ENCODE measurements at regions not wholly inside any gene's neighbourhood (a gene's known extent, or its start where the extent isn't known, plus 50 kb on each side); places are given as distances from the start of the nearest gene placed in this dataset.

- H3K9ac ChIP-seq (ENCODE audit: low read length), result no peak overlapping the region
- no peak for TF ChIP-seq EZH2 (IDR thresholded peaks at IDR 0.05; ENCODE audit: low read length, unreplicated experiment)
- no peak for TF ChIP-seq EZH2phosphoT487 (IDR thresholded peaks at IDR 0.05; ENCODE audit: borderline replicate concordance, low read length)
- TF ChIP-seq CTCF (conservative IDR thresholded peaks at IDR 0.05; ENCODE audit: low read depth, low read length), result no peak
- H3F3A ChIP-seq (ENCODE audit: low read length, unreplicated experiment), result no peaks in the 10 kb centered on the region
- H3K4me2 ChIP-seq (ENCODE audit: low read length), result no peak overlapping the region
- H3K27me3 ChIP-seq (ENCODE audit: low read length), result peaks cover 90% of the 10 kb centered on the region
- no peaks in the 10 kb centered on the region for H3K4me1 ChIP-seq (ENCODE audit: insufficient read depth, low read length)
- H3K4me3 ChIP-seq (ENCODE audit: low read length), result no peak overlapping the region
- no peak overlapping the region for H2AFZ ChIP-seq (ENCODE audit: low read length)
- H4K20me1 ChIP-seq (ENCODE audit: low read length), result no peaks in the 10 kb centered on the region
- no peak overlapping the region for H3K27ac ChIP-seq (ENCODE audit: low read length)
- no peaks in the 10 kb centered on the region for H3K9me3 ChIP-seq (ENCODE audit: low read length)
- ChIA-PET CTCF (no interaction called here), POLR2A (ENCODE audit: unreplicated experiment) (no interaction called here)
- no TSS peak for BruUV-seq (replicated peaks)
- no peaks in the 10 kb centered on the region for H3K9me2 ChIP-seq (replicated peaks; ENCODE audit: low read length)
- no peaks in the 10 kb centered on the region for H3K79me2 ChIP-seq (ENCODE audit: low read length)
- no peak for ATAC-seq
- DNase-seq, result no peak
- no peaks in the 10 kb centered on the region for H3K36me3 ChIP-seq (ENCODE audit: low read depth, low read length)
- intact Hi-C loops (cut with micrococcal nuclease), result no loop called here
Measured at GRCh38 chr22:49440931-49441330, 386.7 kb downstream of the BRD1 start.

- Histone ChIP-seq H3K4me3 (ENCODE audit: low read length) (no peak overlapping the region), H3K27me3 (ENCODE audit: low read length) (peaks cover 93% of the 10 kb centered on the region), H3K79me2 (ENCODE audit: low read length) (no peaks in the 10 kb centered on the region), H3K36me3 (ENCODE audit: low read depth, low read length) (no peaks in the 10 kb centered on the region), H3K9ac (ENCODE audit: low read length) (no peak overlapping the region), H3K4me1 (ENCODE audit: insufficient read depth, low read length) (no peaks in the 10 kb centered on the region), H3K9me2 (replicated peaks; ENCODE audit: low read length) (no peaks in the 10 kb centered on the region), H3F3A (ENCODE audit: low read length, unreplicated experiment) (no peaks in the 10 kb centered on the region), H2AFZ (ENCODE audit: low read length) (no peak overlapping the region), H4K20me1 (ENCODE audit: low read length) (no peaks in the 10 kb centered on the region), H3K4me2 (ENCODE audit: low read length) (no peak overlapping the region), H3K27ac (ENCODE audit: low read length) (no peak overlapping the region), H3K9me3 (ENCODE audit: low read length) (no peaks in the 10 kb centered on the region)
- ChIA-PET CTCF (no interaction called here), POLR2A (ENCODE audit: unreplicated experiment) (no interaction called here)
- DNase-seq (no peak), ATAC-seq (no peak)
- no peak for TF ChIP-seq EZH2phosphoT487 (IDR thresholded peaks at IDR 0.05; ENCODE audit: borderline replicate concordance, low read length)
- TF ChIP-seq EZH2 (IDR thresholded peaks at IDR 0.05; ENCODE audit: low read length, unreplicated experiment), result no peak
- no peak for TF ChIP-seq CTCF (conservative IDR thresholded peaks at IDR 0.05; ENCODE audit: low read depth, low read length)
- intact Hi-C loops (cut with micrococcal nuclease), result no loop called here
- no TSS peak for BruUV-seq (replicated peaks)
Measured at GRCh38 chr22:49439373-49439772, 388.3 kb downstream of the BRD1 start.

GRCh38 chr22:49437956-49438355 is 389.7 kb downstream of the BRD1 start:
- ATAC-seq, result no peak
- H3K9me2 ChIP-seq (replicated peaks; ENCODE audit: low read length), result no peaks in the 10 kb centered on the region
- no peak overlapping the region for H2AFZ ChIP-seq (ENCODE audit: low read length)
- H3K4me1 ChIP-seq (ENCODE audit: insufficient read depth, low read length), result no peaks in the 10 kb centered on the region
- H3K4me2 ChIP-seq (ENCODE audit: low read length), result no peak overlapping the region
- H3K9me3 ChIP-seq (ENCODE audit: low read length), result no peaks in the 10 kb centered on the region
- no peak for DNase-seq
- H3K4me3 ChIP-seq (ENCODE audit: low read length), result no peak overlapping the region
- no peaks in the 10 kb centered on the region for H4K20me1 ChIP-seq (ENCODE audit: low read length)
- TF ChIP-seq EZH2 (IDR thresholded peaks at IDR 0.05; ENCODE audit: low read length, unreplicated experiment) (no peak), CTCF (conservative IDR thresholded peaks at IDR 0.05; ENCODE audit: low read depth, low read length) (no peak), EZH2phosphoT487 (IDR thresholded peaks at IDR 0.05; ENCODE audit: borderline replicate concordance, low read length) (no peak)
- H3K27ac ChIP-seq (ENCODE audit: low read length), result no peak overlapping the region
- CTCF ChIA-PET, result no interaction called here
- H3K9ac ChIP-seq (ENCODE audit: low read length), result no peak overlapping the region
- H3K27me3 ChIP-seq (ENCODE audit: low read length), result peaks cover 93% of the 10 kb centered on the region
- BruUV-seq (replicated peaks), result no TSS peak
- H3K79me2 ChIP-seq (ENCODE audit: low read length), result no peaks in the 10 kb centered on the region
- POLR2A ChIA-PET (ENCODE audit: unreplicated experiment), result no interaction called here
- no peaks in the 10 kb centered on the region for H3F3A ChIP-seq (ENCODE audit: low read length, unreplicated experiment)
- intact Hi-C loops (cut with micrococcal nuclease), result no loop called here
- no peaks in the 10 kb centered on the region for H3K36me3 ChIP-seq (ENCODE audit: low read depth, low read length)

Measured in PC-3 (cell line).